IMR-90 (cell line): ENCODE measurements at regions not wholly inside any gene's neighbourhood (a gene's known extent, or its start where the extent isn't known, plus 50 kb on each side); places are given as distances from the start of the nearest gene placed in this dataset.

Source experiments
- ATAC-seq: fragments of 200-7000 bp; cut with Tn5 transposase; 2 replicates; pipeline ENCODE4 v1.9.1; 2020; ENCODE audit warnings: low read depth, mild to moderate bottlenecking, moderate library complexity
- BruUV-seq: library from RNA; stranded (reverse); fragments of 400-500 nt; replicated peaks from 2 replicates; lab custom pipeline; 2021; lab: Mats Ljungman, UMichigan
- CTCF ChIA-PET: fragments of 300-600 bp; formaldehyde crosslinking; extraction: SDS; loops from one replicate; lab custom pipeline; 2021; ENCODE audit warnings: antibody characterized with exemption; lab: Yijun Ruan, JAX
- POLR2A ChIA-PET: fragments of 300-600 bp; sonication (Branson Sonifier 250); formaldehyde crosslinking; loops from one replicate; lab custom pipeline; 2022; ENCODE audit warnings: antibody characterized with exemption; ENCODE audit not compliant: unreplicated experiment; lab: Charles Lee
- DNase-seq: peaks from one replicate; pipeline ENCODE4 v3.0.0; 2013
- H2AFZ ChIP-seq: replicated peaks from 2 replicates; pipeline ENCODE3; 2013; ENCODE audit warnings: low read length, mild to moderate bottlenecking; ENCODE audit not compliant: poor library complexity
- H2AK5ac ChIP-seq: 2 replicates; pipeline ENCODE4 v1.6.1; 2013; ENCODE audit warnings: low read depth, low read length, inconsistent platforms
- H2AK9ac ChIP-seq: replicated peaks from 2 replicates; pipeline ENCODE3; 2013; ENCODE audit warnings: mild to moderate bottlenecking, low read depth, low read length, moderate library complexity; ENCODE audit not compliant: poor library complexity
- H2BK120ac ChIP-seq: 2 replicates; pipeline ENCODE4 v1.6.1; 2013; ENCODE audit warnings: low read depth, low read length, inconsistent platforms
- H2BK15ac ChIP-seq: 3 replicates; pipeline ENCODE4 v1.6.1; 2013; ENCODE audit warnings: low read depth, low read length, inconsistent platforms
- H2BK20ac ChIP-seq: 2 replicates; pipeline ENCODE4 v1.6.1; 2013; ENCODE audit warnings: low read depth, mild to moderate bottlenecking, inconsistent platforms, low read length, moderate library complexity
- H2BK5ac ChIP-seq: 2 replicates; pipeline ENCODE4 v1.6.1; 2013; ENCODE audit warnings: mild to moderate bottlenecking, low read depth, low read length, inconsistent platforms; ENCODE audit not compliant: poor library complexity, severe bottlenecking
- H3K14ac ChIP-seq: replicated peaks from 2 replicates; pipeline ENCODE4 v1.6.1; 2013; ENCODE audit warnings: low read depth, low read length, inconsistent platforms
- H3K18ac ChIP-seq: 2 replicates; pipeline ENCODE4 v1.6.1; 2013; ENCODE audit warnings: low read depth, low read length, control low read depth
- H3K23ac ChIP-seq: 2 replicates; pipeline ENCODE4 v1.6.1; 2013; ENCODE audit warnings: low read depth, low read length, inconsistent platforms
- H3K27ac ChIP-seq: 2 replicates; pipeline ENCODE4 v1.5.1; 2013; ENCODE audit warnings: mild to moderate bottlenecking, control low read depth, low read length; ENCODE audit not compliant: insufficient read depth
- H3K27me3 ChIP-seq: 2 replicates; pipeline ENCODE4 v1.6.1; 2013; ENCODE audit warnings: low read length; ENCODE audit not compliant: control insufficient read depth, insufficient read depth
- H3K36me3 ChIP-seq: 2 replicates; pipeline ENCODE4 v1.6.1; 2013; ENCODE audit warnings: low read length, mixed read lengths; ENCODE audit not compliant: control insufficient read depth, insufficient read depth
- H3K4ac ChIP-seq: 2 replicates; pipeline ENCODE4 v1.6.1; 2013; ENCODE audit warnings: low read depth, low read length, inconsistent platforms
- H3K4me1 ChIP-seq: 2 replicates; pipeline ENCODE4 v1.6.1; 2013; ENCODE audit warnings: low read length, mixed read lengths; ENCODE audit not compliant: control insufficient read depth, insufficient read depth
- H3K4me2 ChIP-seq: 2 replicates; pipeline ENCODE4 v1.6.1; 2013; ENCODE audit warnings: low read depth, mild to moderate bottlenecking, control low read depth, low read length, moderate library complexity
- H3K4me3 ChIP-seq: 2 replicates; pipeline ENCODE4 v1.5.1; 2013; ENCODE audit warnings: low read depth, mild to moderate bottlenecking, control low read depth, low read length, moderate library complexity; ENCODE audit not compliant: insufficient read depth
- H3K56ac ChIP-seq: 2 replicates; pipeline ENCODE4 v1.6.1; 2013; ENCODE audit warnings: low read length, inconsistent platforms; ENCODE audit not compliant: insufficient read depth; ENCODE audit errors: extremely low read depth
- H3K79me1 ChIP-seq, 2 experiments: 2 replicates each; pipeline ENCODE4 v1.6.1; 2013; ENCODE audit warnings: low read length in 2 of 2, inconsistent platforms in 1 of 2, low read depth in 1 of 2
- H3K9ac ChIP-seq: 2 replicates; pipeline ENCODE4 v1.6.1; 2013; ENCODE audit warnings: low read depth, low read length, control low read depth
- H3K9me1 ChIP-seq: 2 replicates; pipeline ENCODE4 v1.6.1; 2013; ENCODE audit warnings: low read length, inconsistent platforms; ENCODE audit not compliant: insufficient read depth
- H3K9me3 ChIP-seq: 2 replicates; pipeline ENCODE4 v1.6.1; 2013; ENCODE audit warnings: low read length; ENCODE audit not compliant: control insufficient read depth, insufficient read depth
- H4K20me1 ChIP-seq: 2 replicates; pipeline ENCODE4 v1.6.1; 2013; ENCODE audit warnings: low read length, inconsistent platforms; ENCODE audit not compliant: insufficient read depth
- H4K5ac ChIP-seq: 2 replicates; pipeline ENCODE4 v1.6.1; 2013; ENCODE audit warnings: mild to moderate bottlenecking, low read depth, low read length, control low read depth
- H4K8ac ChIP-seq, 2 experiments: 2 replicates each; pipeline ENCODE4 v1.6.1; 2013; ENCODE audit warnings: low read depth in 2 of 2, low read length in 2 of 2, control low read depth in 1 of 2, inconsistent platforms in 1 of 2
- H4K91ac ChIP-seq: 2 replicates; pipeline ENCODE4 v1.6.1; 2013; ENCODE audit warnings: low read depth, low read length, inconsistent platforms; ENCODE audit not compliant: insufficient read depth
- CEBPB ChIP-seq: IDR thresholded peaks from 2 replicates; pipeline ENCODE4 v1.6.1; 2012; ENCODE audit warnings: low read depth, low read length, improper control_type of control experiment
- ELK1 ChIP-seq: fragments of 150-350 bp; IDR thresholded peaks from 2 replicates; pipeline ENCODE4 v1.6.1; 2016; ENCODE audit warnings: low read depth, mild to moderate bottlenecking, low read length, moderate library complexity, borderline replicate concordance
- RCOR1 ChIP-seq: IDR thresholded peaks from 2 replicates; pipeline ENCODE4 v1.6.1; 2012; ENCODE audit warnings: mild to moderate bottlenecking, low read length, improper control_type of control experiment; ENCODE audit not compliant: insufficient replicate concordance
- dilution Hi-C: fragments of 300-500 bp; cut with HindIII; formaldehyde crosslinking; loops from one replicate; pipeline ENCODE4 v1.14.3; 2018; ENCODE audit warnings: low sequenced_read_pairs; ENCODE audit not compliant: unreplicated experiment
- in situ Hi-C: fragments of 300-500 bp; cut with MboI; formaldehyde crosslinking; loops from 3 replicates; pipeline ENCODE4 v1.14.3; 2019; ENCODE audit warnings: low sequenced_read_pairs, inconsistent platforms, mixed read lengths
- intact Hi-C: fragments of 100-400 bp; cut with micrococcal nuclease; formaldehyde crosslinking; loops from 2 replicates; pipeline ENCODE4 v1.10.0; 2022

GRCh38 chr14:34283590-34283989 lies 178.4 kb downstream of the SPTSSA start:
- no peak overlapping the region for H3K23ac ChIP-seq
- intact Hi-C loops = no loop called here
- H2AK5ac ChIP-seq = no peak overlapping the region
- no peak overlapping the region for H4K91ac ChIP-seq
- H3K9me1 ChIP-seq = no peaks in the 10 kb centered on the region
- H2BK120ac ChIP-seq = no peak overlapping the region
- H3K56ac ChIP-seq = no peak overlapping the region
- no peak overlapping the region for H2AFZ ChIP-seq
- no peaks in the 10 kb centered on the region for H4K20me1 ChIP-seq
- H3K27ac ChIP-seq = no peak overlapping the region
- H3K27me3 ChIP-seq = no peaks in the 10 kb centered on the region
- H3K9me3 ChIP-seq = no peaks in the 10 kb centered on the region
- ChIA-PET POLR2A (no interaction called here), CTCF (interaction anchor here (1.1 kb wide), 1 partner anchor 39 kb away, joined by 3 read pairs; no protein-coding TSS in a partner anchor)
- H3K14ac ChIP-seq = no peak overlapping the region
- no peak overlapping the region for H3K4ac ChIP-seq
- H3K36me3 ChIP-seq = no peaks in the 10 kb centered on the region
- no peak overlapping the region for H2AK9ac ChIP-seq
- ATAC-seq (no peak), DNase-seq (no peak)
- in situ Hi-C loops = no loop called here
- no peak overlapping the region for H3K18ac ChIP-seq
- no peaks in the 10 kb centered on the region for H3K79me1 ChIP-seq
- H3K9ac ChIP-seq = no peak overlapping the region
- H3K4me1 ChIP-seq = no peaks in the 10 kb centered on the region
- no peak overlapping the region for H3K4me2 ChIP-seq
- no peak overlapping the region for H2BK15ac ChIP-seq
- no TSS peak for BruUV-seq
- no peak overlapping the region for H3K4me3 ChIP-seq
- TF ChIP-seq CEBPB (no peak), ELK1 (no peak), RCOR1 (no peak)
- dilution Hi-C loops = no loop called here
- no peak overlapping the region for H2BK5ac ChIP-seq
- H4K8ac ChIP-seq = no peak overlapping the region
- no peak overlapping the region for H2BK20ac ChIP-seq
- H4K5ac ChIP-seq = no peak overlapping the region
